A673 (cell line): ENCODE measurements at regions not wholly inside any gene's neighbourhood (a gene's known extent, or its start where the extent isn't known, plus 50 kb on each side); places are given as distances from the start of the nearest gene placed in this dataset.

ENCODE experiments used
- EZH2 ChIP-seq: fragments of 200-600 bp; sonication (generic); IDR thresholded peaks from 2 replicates; pipeline ENCODE4 v1.6.1; 2017; ENCODE audit warnings: borderline replicate concordance, low read depth, mild to moderate bottlenecking, mixed read lengths, antibody characterized with exemption, low read length; ENCODE audit not compliant: poor library complexity, severe bottlenecking
- TF ChIP-seq, protein P1 (sequence below): fragments of 300-800, 200-600 bp; sonication (generic); conservative IDR thresholded peaks from 2 replicates; pipeline ENCODE4 v1.5.1; 2017; ENCODE audit warnings: low read depth, mild to moderate bottlenecking, antibody characterized with exemption, low read length, moderate library complexity, mixed read lengths

DNA sequence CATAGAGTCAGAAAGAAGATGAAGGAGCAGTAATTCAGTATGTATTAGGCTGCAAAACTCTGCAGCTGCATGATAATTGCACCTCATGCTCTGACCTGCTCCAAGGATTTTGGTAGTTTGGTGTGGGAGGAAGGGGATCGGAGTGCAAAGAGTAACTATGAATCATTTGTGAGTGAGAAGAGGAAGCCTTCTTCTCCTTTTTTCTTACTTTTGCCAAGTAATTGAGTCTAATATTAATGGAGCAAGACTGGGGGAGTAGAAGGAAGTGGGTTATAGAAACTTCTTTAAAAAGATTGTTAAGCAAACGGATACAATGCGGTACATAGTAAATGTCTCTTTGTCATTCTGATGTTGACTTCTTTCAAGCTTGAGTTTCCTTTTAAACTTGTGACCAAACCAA is 276.5 kb downstream of the EDEM1 start:
- TF ChIP-seq, protein P1, sequence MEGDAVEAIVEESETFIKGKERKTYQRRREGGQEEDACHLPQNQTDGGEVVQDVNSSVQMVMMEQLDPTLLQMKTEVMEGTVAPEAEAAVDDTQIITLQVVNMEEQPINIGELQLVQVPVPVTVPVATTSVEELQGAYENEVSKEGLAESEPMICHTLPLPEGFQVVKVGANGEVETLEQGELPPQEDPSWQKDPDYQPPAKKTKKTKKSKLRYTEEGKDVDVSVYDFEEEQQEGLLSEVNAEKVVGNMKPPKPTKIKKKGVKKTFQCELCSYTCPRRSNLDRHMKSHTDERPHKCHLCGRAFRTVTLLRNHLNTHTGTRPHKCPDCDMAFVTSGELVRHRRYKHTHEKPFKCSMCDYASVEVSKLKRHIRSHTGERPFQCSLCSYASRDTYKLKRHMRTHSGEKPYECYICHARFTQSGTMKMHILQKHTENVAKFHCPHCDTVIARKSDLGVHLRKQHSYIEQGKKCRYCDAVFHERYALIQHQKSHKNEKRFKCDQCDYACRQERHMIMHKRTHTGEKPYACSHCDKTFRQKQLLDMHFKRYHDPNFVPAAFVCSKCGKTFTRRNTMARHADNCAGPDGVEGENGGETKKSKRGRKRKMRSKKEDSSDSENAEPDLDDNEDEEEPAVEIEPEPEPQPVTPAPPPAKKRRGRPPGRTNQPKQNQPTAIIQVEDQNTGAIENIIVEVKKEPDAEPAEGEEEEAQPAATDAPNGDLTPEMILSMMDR: no peak
- no peak for TF ChIP-seq EZH2
